ENCODE measurements at regions not wholly inside any gene's neighbourhood (a gene's known extent, or its start where the extent isn't known, plus 50 kb on each side); places are given as distances from the start of the nearest gene placed in this dataset.

- Histone ChIP-seq H3K9me3 (ENCODE audit: control insufficient read depth, low read length) (peaks cover 13% of the 10 kb centered on the region), H3K27me3 (ENCODE audit: control insufficient read depth, insufficient read depth, low read length, poor library complexity, severe bottlenecking) (no peaks in the 10 kb centered on the region), H3K9ac (ENCODE audit: extremely low read depth, low read length, poor library complexity, severe bottlenecking) (no peak overlapping the region), H3K4me3 (ENCODE audit: low read length) (no peak overlapping the region), H3K27ac (ENCODE audit: low read depth, low read length) (no peak overlapping the region), H3K36me3 (ENCODE audit: control insufficient read depth, insufficient read depth, low read length) (no peaks in the 10 kb centered on the region), H3K4me1 (ENCODE audit: control insufficient read depth, insufficient read depth, low read length) (no peaks in the 10 kb centered on the region)
- Mint-ChIP-seq H3K4me3 (no peak overlapping the region), H3K27me3 (ENCODE audit: insufficient read depth) (no peaks in the 10 kb centered on the region), H3K4me1 (no peaks in the 10 kb centered on the region), H3K27ac (no peak overlapping the region), H3K36me3 (ENCODE audit: low read depth) (peaks cover 6% of the 10 kb centered on the region), H3K9me3 (peaks cover 6% of the 10 kb centered on the region)
- 86 to 100% methylated on average over 1 of the region's 1 CpG for WGBS, 2 experiments (ENCODE audit: insufficient coverage in 1 of 2, insufficient read length in 1 of 2)
- DNase-seq = no peak
- TF ChIP-seq CTCF (conservative IDR thresholded peaks at IDR 0.05) = no peak
Measured at GRCh38 chr12:59452259-59452658, 143.6 kb upstream of the SLC16A7 start.

GRCh38 chr12:59446116-59446515, 149.7 kb upstream of the SLC16A7 start:
- TF ChIP-seq CTCF (conservative IDR thresholded peaks at IDR 0.05) = no peak
- 77 to 80% methylated on average over 2 to 3 of the region's 3 CpGs for WGBS, 2 experiments (ENCODE audit: insufficient coverage in 1 of 2, insufficient read length in 1 of 2)
- H3K9me3 ChIP-seq (ENCODE audit: control insufficient read depth, low read length) = peaks cover 23% of the 10 kb centered on the region
- H3K4me1 ChIP-seq (ENCODE audit: control insufficient read depth, insufficient read depth, low read length) = no peaks in the 10 kb centered on the region
- Mint-ChIP-seq H3K27me3 (ENCODE audit: insufficient read depth) (no peaks in the 10 kb centered on the region), H3K4me3 (no peak overlapping the region), H3K9me3 (peaks cover 16% of the 10 kb centered on the region), H3K36me3 (ENCODE audit: low read depth) (peaks cover 18% of the 10 kb centered on the region), H3K27ac (no peak overlapping the region), H3K4me1 (peaks cover 4% of the 10 kb centered on the region)
- H3K4me3 ChIP-seq (ENCODE audit: low read length) = no peak overlapping the region
- no peak overlapping the region for H3K9ac ChIP-seq (ENCODE audit: extremely low read depth, low read length, poor library complexity, severe bottlenecking)
- H3K27ac ChIP-seq (ENCODE audit: low read depth, low read length) = no peak overlapping the region
- no peak for DNase-seq
- no peaks in the 10 kb centered on the region for H3K36me3 ChIP-seq (ENCODE audit: control insufficient read depth, insufficient read depth, low read length)
- H3K27me3 ChIP-seq (ENCODE audit: control insufficient read depth, insufficient read depth, low read length, poor library complexity, severe bottlenecking) = no peaks in the 10 kb centered on the region

- Mint-ChIP-seq H3K4me3 (no peak overlapping the region), H3K27me3 (ENCODE audit: insufficient read depth) (no peaks in the 10 kb centered on the region), H3K36me3 (ENCODE audit: low read depth) (peaks cover 28% of the 10 kb centered on the region), H3K4me1 (peaks cover 4% of the 10 kb centered on the region), H3K9me3 (peaks cover 27% of the 10 kb centered on the region), H3K27ac (no peak overlapping the region)
- DNase-seq = peak; percentile 50
- Histone ChIP-seq H3K4me1 (ENCODE audit: control insufficient read depth, insufficient read depth, low read length) (no peaks in the 10 kb centered on the region), H3K9me3 (ENCODE audit: control insufficient read depth, low read length) (peaks cover 35% of the 10 kb centered on the region), H3K27me3 (ENCODE audit: control insufficient read depth, insufficient read depth, low read length, poor library complexity, severe bottlenecking) (no peaks in the 10 kb centered on the region), H3K9ac (ENCODE audit: extremely low read depth, low read length, poor library complexity, severe bottlenecking) (no peak overlapping the region), H3K4me3 (ENCODE audit: low read length) (no peak overlapping the region), H3K27ac (ENCODE audit: low read depth, low read length) (no peak overlapping the region), H3K36me3 (ENCODE audit: control insufficient read depth, insufficient read depth, low read length) (no peaks in the 10 kb centered on the region)
- 100% methylated on average over 1 of the region's 1 CpG; no CpG with 5 or more reads in 1 of the 2 experiments for WGBS, 2 experiments (ENCODE audit: insufficient coverage in 1 of 2, insufficient read length in 1 of 2)
- peak; percentile 55 for TF ChIP-seq CTCF (conservative IDR thresholded peaks at IDR 0.05)
Measured at GRCh38 chr12:59444932-59445331, 150.9 kb upstream of the SLC16A7 start.

Data from endodermal cell (in vitro differentiated cells).